Left kidney (tissue), 1 donor: ENCODE measurements at regions not wholly inside any gene's neighbourhood (a gene's known extent, or its start where the extent isn't known, plus 50 kb on each side); places are given as distances from the start of the nearest gene placed in this dataset.

ENCODE experiments used
- DNase-seq: peaks from one replicate; pipeline ENCODE4 v3.0.0-alpha.2; 2013

GRCh38 chr9:113646946-113647914, 183.7 kb downstream of the RGS3 start:
- DNase-seq = no peak

- DNase-seq = no peak
Observed at GRCh38 chr9:113648048-113648447, 184.5 kb downstream of the RGS3 start.

- no peak for DNase-seq
Observed at GRCh38 chr9:113648586-113648985, 185.1 kb downstream of the RGS3 start.

GRCh38 chr9:113649054-113649453, 185.5 kb downstream of the RGS3 start:
- DNase-seq = no peak

GRCh38 chr9:113649855-113650206, 186.3 kb downstream of the RGS3 start:
- no peak for DNase-seq

- peak; percentile 67 for DNase-seq
Observed at GRCh38 chr9:113650207-113651131, 186.9 kb downstream of the RGS3 start.

GRCh38 chr9:113651896-113652295, 188.4 kb downstream of the RGS3 start:
- DNase-seq = no peak

- no peak for DNase-seq
Observed at GRCh38 chr9:113652355-113653152, 189.0 kb downstream of the RGS3 start.

- no peak for DNase-seq
Observed at GRCh38 chr9:113653746-113654604, 190.4 kb downstream of the RGS3 start.

GRCh38 chr9:113654605-113655428, 191.3 kb downstream of the RGS3 start:
- no peak for DNase-seq

GRCh38 chr9:113656771-113657670, 193.5 kb downstream of the RGS3 start:
- no peak for DNase-seq

GRCh38 chr9:113657765-113658544, 194.4 kb downstream of the RGS3 start:
- peak; percentile 79 for DNase-seq

- no peak for DNase-seq
Observed at GRCh38 chr9:113658545-113658895, 195.0 kb downstream of the RGS3 start.

- no peak for DNase-seq
Observed at GRCh38 chr9:113659039-113659438, 195.5 kb downstream of the RGS3 start.

GRCh38 chr9:113659740-113660139, 196.2 kb downstream of the RGS3 start:
- no peak for DNase-seq

GRCh38 chr9:113660196-113660595, 196.7 kb downstream of the RGS3 start:
- no peak for DNase-seq

GRCh38 chr9:113661074-113661473, 197.5 kb downstream of the RGS3 start:
- DNase-seq = no peak

GRCh38 chr9:113664181-113664875, 200.8 kb downstream of the RGS3 start:
- DNase-seq = no peak
